GM19455 (cell line): ENCODE measurements at regions not wholly inside any gene's neighbourhood (a gene's known extent, or its start where the extent isn't known, plus 50 kb on each side); places are given as distances from the start of the nearest gene placed in this dataset.

ENCODE experiments used
- ATAC-seq: cut with Tn5 transposase; IDR thresholded peaks from one replicate; pipeline ENCODE4 v1.9.1; 2021; ENCODE audit not compliant: unreplicated experiment

DNA sequence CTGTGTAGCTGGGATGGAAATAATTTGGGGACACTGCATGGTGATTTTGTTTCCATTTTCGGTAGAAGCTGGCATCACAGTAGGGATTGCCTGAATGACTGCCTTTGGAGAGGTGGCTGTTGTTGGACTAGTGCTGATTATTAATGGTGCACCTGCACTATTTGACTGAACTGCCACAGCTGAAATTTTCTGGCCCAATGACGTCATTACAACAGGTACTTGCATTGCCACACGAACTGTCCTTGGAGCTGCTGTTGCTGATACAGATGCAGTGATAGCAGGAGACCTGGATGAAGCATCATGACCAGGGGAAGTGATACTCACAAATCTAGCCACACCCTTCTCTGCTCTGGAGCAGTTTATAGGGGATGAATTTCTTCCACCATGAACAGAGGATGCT, 95.6 kb upstream of the FOXC1 start:
- ATAC-seq, result no peak

DNA sequence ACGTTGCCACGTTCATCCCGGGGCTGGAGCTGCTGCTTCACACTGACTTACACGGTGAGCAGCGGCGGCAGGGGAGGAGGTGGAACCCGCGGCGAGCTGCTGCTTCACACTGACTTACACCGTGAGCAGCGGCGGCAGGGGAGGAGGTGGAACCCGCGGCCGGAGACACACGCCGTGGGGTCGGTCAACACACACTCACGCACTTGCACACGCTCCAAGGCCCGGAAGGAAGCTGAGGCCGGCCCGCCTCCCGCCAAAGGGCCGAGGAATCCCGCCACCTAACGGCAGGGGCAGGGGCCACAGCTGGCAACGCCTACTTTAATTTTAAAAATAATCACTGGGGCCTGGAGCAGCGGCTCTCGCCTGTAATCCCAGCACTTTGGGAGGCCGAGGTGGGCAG, 94.4 kb upstream of the FOXC1 start:
- ATAC-seq, result no peak

DNA sequence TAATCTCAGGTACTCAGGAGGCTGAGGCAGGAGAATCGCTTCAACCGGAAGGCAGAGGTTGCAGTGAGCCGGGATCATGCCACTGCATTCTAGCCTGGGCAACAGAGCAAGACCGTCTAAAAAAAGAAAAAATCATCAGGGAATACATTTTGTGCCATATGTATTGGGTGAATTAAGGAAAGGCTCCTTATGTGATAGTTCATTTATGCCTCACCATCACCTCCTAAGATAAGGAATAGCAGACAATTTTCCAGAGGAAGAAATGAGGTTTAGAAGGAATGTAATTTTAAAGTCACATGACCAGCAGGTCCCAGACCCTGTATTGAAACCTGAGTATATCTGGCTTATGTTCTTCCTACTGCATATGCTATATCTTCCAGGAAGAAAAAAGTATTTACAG, 93.9 kb upstream of the FOXC1 start:
- no peak for ATAC-seq

GRCh38 chr6:1516742-1517520, 92.8 kb upstream of the FOXC1 start:
- no peak for ATAC-seq

DNA sequence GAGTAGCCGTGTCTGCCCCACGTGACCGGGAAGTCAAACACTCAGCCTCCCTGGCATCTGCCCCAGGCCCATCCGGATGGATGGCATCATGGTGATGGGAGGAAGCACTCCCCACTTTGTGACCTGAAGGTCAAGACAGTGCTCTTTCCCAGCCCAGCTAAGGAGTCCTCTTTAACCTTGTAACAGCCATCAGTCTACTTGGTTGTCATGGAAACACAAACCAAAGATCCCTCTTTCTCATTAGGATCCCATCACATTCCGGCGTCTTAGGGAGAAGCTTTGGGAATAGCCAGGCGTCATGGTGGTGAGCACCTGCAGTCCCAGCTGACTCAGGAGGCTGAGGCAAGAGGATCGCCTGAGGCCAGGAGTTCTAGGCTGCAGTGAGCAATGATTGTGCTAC, 90.9 kb upstream of the FOXC1 start:
- ATAC-seq, result no peak

GRCh38 chr6:1519597-1519996, 90.1 kb upstream of the FOXC1 start:
- ATAC-seq, result no peak

DNA sequence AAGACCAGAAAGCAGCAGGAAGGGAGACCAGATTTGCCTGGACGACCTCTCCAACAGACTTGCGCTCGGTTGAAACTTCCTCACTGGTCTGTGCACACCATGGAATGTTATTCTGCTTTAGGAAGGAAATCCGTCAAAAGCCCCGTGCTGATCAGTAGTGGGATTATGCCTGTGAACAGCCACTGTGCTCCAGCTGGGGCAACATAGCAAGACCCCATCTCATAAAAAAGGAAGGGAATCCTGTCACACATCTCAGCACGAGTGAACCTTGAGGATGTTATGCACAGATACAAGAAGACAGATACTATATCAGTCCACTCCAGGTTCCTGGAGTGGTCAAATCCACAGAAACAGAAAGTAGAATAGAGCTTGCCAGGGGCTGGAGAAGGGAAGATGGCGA, 86.9 kb upstream of the FOXC1 start:
- ATAC-seq, result no peak

DNA sequence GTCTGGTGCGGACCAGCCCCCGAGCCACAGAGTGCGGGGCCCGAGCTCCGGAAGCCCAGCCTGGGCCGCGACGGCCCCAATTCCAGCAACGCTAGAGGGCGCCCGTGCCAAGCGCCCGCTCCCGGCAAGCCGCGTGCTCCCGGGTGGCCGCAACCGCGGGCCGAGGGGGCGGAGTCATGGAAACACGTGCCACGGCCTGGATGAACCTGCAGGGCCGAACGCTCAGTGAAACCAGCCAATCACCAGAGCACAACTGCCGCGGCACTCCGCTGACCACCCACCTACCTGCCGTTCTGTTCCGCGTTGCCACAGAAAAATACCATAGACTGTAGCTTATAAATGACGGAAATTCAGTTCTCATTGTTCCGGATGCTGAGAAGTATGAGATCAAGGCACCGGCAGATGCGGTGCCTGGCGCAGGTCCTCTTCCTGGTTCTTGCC, 85.7 kb upstream of the FOXC1 start:
- no peak for ATAC-seq

DNA sequence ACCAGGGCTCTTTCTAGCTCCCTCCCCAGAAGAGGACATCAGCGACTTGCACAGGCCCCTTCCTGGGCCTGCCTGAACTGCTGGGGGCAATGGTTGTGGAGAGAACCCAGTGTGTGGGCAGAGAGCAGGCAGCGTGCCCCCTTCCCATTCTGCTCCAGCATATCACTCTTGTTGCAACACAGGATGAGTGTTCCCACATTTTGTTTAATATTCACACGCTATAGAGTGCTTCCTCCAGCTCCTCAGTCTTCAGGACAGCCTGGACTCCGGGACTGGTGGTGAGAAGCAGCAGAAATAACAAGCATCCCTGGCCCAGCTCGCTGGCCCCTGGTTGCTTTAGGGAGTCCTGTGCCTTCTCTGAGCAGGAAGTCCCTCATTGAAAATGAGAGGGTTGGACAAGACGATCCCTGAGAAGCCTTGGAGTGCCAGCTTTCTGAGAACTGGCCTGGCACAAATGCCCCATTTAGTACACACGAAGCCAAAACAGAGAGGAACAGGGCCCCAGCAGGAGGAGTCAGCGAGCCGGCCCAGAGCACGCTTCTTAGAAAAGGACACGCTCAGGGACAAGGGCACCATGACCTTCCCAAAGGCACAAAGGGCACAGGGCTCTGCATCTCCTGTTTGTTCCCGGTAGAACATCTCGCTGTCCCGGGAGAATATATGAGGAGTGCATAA, 84.2 kb upstream of the FOXC1 start:
- ATAC-seq, result no peak

DNA sequence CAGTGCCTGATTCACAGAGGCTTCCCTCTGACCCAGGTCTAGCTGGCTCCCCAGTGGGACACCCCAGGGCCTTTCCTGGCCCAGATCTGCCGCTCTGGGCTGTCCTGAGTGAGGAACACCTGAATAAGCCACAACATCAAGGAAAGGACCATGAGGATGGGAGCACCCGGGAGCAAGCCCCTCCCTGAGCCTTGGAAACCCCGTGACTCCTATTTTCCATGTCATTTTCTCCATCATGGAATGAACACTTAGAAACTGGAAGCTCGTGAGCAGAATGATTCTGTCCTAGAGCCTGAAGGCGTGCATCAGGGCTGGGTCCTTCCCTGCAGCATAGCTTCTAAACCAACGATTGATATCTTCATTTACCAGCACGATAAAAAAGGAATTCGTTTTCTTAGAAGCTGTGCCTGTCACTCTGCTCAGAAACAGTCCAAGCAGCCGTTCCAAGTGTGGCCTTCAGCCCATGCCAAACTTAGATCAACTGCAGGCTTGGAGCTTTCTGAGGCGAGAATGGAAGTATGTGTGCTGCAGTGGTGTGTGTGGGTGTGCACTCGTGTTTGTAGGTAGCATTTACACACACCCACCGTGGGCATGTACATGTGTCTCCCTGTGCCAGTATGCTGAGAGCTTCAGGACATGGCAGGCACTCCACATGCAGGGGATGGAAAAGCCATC, 83.2 kb upstream of the FOXC1 start:
- ATAC-seq, result no peak

DNA sequence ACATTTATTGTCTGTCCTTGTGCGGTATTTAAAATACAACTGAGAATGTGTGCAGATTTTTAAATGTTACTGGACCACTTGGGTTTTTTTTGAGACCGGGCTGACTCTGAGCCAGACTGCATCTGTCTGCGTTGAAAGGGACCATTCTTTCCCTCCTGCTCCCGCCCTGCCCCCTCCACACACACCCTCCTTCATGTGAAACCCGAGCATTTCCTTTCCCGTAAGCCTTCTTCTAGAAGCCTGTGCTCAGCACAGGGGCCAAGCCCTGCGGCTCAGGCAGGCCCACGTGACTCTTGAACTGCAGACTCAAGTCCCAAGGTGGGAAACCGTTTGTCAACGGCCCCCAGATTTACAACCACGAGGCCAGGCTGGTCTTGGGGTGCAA, 82.7 kb upstream of the FOXC1 start:
- ATAC-seq, result no peak

- ATAC-seq, result no peak
These were observed 74.4 kb upstream of the FOXC1 start for GRCh38 chr6:1535295-1535694.

- no peak for ATAC-seq
These were observed 72.9 kb upstream of the FOXC1 start for GRCh38 chr6:1536526-1537429.

DNA sequence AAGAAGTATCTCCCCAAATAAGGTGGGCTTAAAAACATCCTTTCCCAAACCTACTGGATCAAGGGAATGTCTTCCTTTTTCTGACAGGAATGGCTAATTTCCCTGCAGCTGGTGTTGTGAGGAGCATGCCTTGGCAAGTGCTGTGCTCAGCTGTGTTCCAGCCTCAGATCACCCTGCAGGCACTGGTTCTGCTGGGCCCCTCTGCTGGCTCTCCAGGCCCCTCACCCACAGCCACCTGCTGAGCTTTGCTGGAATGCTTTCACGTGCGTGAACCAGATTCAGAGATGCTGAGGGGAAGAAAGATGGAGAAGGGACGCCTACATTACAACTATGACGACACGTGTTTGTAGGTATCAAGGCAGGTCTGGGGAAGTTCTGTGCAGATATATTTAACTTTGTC, 71.3 kb upstream of the FOXC1 start:
- ATAC-seq, result no peak

GRCh38 chr6:1538810-1539478, 70.8 kb upstream of the FOXC1 start:
- ATAC-seq, result no peak

DNA sequence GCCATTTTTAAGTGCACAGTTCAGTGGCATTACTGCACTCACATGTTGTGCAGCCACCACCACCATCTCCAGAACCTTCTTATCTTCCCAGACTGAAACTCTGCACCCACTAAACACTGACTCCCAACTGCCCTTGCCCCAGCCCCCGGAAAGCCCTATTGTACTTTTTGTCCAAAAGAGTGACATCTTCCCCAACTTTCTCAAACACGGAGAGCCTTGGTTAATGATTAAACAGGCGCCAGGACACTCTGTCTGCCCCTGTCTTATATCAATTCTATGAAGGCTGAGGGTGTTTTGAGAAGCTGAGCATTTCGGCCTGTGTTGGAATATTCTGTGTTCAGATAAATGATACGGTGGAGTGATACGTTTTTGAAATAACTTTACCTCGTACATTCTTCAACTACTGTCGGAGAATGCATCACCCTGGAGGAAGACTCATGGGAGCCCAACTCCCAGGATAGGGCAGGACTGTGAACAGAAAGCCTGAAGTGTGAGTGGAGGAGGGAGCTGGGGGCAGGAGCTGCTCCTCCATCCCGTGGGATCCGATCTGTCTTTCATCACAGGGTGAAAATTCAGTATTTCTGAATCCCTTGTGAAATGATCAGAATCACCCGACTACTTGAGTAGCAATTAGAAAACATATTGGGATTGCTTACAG, 68.7 kb upstream of the FOXC1 start:
- ATAC-seq, result no peak

GRCh38 chr6:1542335-1542734, 67.4 kb upstream of the FOXC1 start:
- ATAC-seq, result no peak

GRCh38 chr6:1542764-1543163, 67.0 kb upstream of the FOXC1 start:
- no peak for ATAC-seq

DNA sequence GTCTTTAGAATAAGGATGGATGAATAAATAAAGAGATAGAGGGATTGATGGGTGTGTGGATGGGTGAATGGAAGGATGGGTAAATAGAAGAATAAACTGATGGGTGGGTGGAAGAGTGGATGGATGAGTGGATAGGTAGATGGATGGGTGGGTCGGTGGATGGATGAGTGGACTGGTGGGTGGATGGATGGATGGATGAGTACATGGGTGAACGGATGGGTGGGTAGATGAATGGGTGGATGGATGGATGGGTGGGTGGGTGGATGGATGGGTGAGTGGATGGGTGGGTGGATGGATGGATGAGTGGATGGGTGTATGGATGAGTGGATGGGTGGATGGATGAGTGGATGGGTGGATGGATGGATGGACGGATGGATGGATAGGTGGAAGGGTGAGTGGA, 65.7 kb upstream of the FOXC1 start:
- ATAC-seq, result no peak

DNA sequence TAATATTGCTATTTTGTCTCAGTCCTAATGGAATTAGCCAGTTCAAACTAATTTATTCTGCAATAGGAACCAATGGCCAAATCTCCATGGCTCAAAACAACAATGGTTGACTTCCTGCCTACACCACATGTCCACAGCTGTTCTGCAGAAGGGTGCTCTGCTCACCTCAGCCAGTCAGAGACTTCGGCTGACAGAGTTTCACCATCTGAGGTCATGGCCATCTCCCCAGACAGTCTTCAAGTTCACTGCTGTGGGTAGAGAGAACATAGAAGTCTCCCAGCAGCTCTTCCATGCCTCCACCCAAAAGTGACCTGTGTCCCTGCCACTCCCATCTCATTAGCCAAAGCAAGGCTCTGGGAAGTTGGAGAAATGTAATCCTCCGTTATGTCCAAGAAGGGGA, 65.1 kb upstream of the FOXC1 start:
- ATAC-seq, result no peak
